K562 (cell line): ENCODE measurements at regions not wholly inside any gene's neighbourhood (a gene's known extent, or its start where the extent isn't known, plus 50 kb on each side); places are given as distances from the start of the nearest gene placed in this dataset.

ENCODE experiments used
- ATAC-seq: fragments of 200-7000 bp; cut with Tn5 transposase; 3 replicates; pipeline ENCODE4 v1.9.1; 2020; ENCODE audit warnings: moderate library complexity
- BruUV-seq: library from RNA; stranded (reverse); fragments of 400-500 nt; replicated peaks from 2 replicates; lab custom pipeline; 2021; lab: Mats Ljungman, UMichigan
- CTCF ChIA-PET: fragments of 300-600 bp; formaldehyde crosslinking; extraction: SDS; loops from one replicate; lab custom pipeline; 2021; ENCODE audit warnings: low intra/inter-chr PET ratio; lab: Yijun Ruan, JAX
- POLR2A ChIA-PET: fragments of 300-600, 350-650 bp; sonication (Branson Sonifier 250); formaldehyde crosslinking; extraction: SDS; loops from one replicate; lab custom pipeline; 2021; ENCODE audit warnings: antibody characterized with exemption, inconsistent platforms; lab: Yijun Ruan, JAX
- DNase-seq, 4 experiments: peaks; one replicate each; pipeline versions ENCODE4 v3.0.0 to v3.0.0-alpha.2; 2011 to 2018; ENCODE audit warnings: low spot score in 3 of 4, mixed read lengths in 3 of 4; ENCODE audit errors: extremely low read depth in 1 of 4
- FAIRE-seq: peaks from 2 replicates; lab custom pipeline; 2011; peaks lifted over from hg19 to GRCh38; lab: Jason Lieb, UNC
- H2AFZ ChIP-seq: 2 replicates; pipeline ENCODE4 v1.6.0; 2011; ENCODE audit warnings: low read depth, low read length, control low read depth, inconsistent platforms
- H3K27ac ChIP-seq: fragments of 200-600 bp; 3 replicates; pipeline ENCODE4 v1.8.0; 2011; ENCODE audit warnings: low read depth, mild to moderate bottlenecking, control low read depth, inconsistent platforms, low read length, moderate library complexity, mixed read lengths; ENCODE audit errors: extremely low read depth
- H3K27me3 ChIP-seq, 2 experiments: fragments of 300-600 bp in 1 of 2; 2 replicates in 1 of 2; 3 replicates in 1 of 2; pipeline versions ENCODE4 v1.6.0 to v1.8.0; 2011; ENCODE audit warnings: inconsistent platforms in 2 of 2, low read length in 2 of 2, mild to moderate bottlenecking in 1 of 2, mixed read lengths in 1 of 2, moderate library complexity in 1 of 2; ENCODE audit not compliant: control insufficient read depth in 2 of 2, insufficient read depth in 2 of 2
- H3K36me3 ChIP-seq: fragments of 300-600 bp; 3 replicates; pipeline ENCODE4 v1.8.0; 2011; ENCODE audit warnings: mild to moderate bottlenecking, low read length, inconsistent platforms; ENCODE audit not compliant: control insufficient read depth, insufficient read depth
- H3K4me1 ChIP-seq, 2 experiments: fragments of 200-600 bp in 1 of 2; replicated peaks in 1 of 2; 2 replicates in 1 of 2; 3 replicates in 1 of 2; pipeline versions ENCODE4 v1.5.1 to v1.8.0; 2011; ENCODE audit warnings: inconsistent platforms in 2 of 2, low read length in 2 of 2, mild to moderate bottlenecking in 1 of 2, mixed read lengths in 1 of 2, moderate library complexity in 1 of 2; ENCODE audit not compliant: control insufficient read depth in 2 of 2, insufficient read depth in 2 of 2
- H3K4me2 ChIP-seq: 2 replicates; pipeline ENCODE4 v1.6.1; 2011; ENCODE audit warnings: low read length, control low read depth, inconsistent platforms, mixed read lengths; ENCODE audit not compliant: insufficient read depth
- H3K4me3 ChIP-seq: fragments of 200-600 bp; sonication (generic), shearing (Covaris generic); 2 replicates; pipeline ENCODE4 v1.5.1; 2016; ENCODE audit warnings: control low read depth, inconsistent platforms
- H3K79me2 ChIP-seq: fragments of 200-600 bp; 3 replicates; pipeline ENCODE4 v1.8.0; 2011; ENCODE audit warnings: low read length, inconsistent platforms; ENCODE audit not compliant: control insufficient read depth, insufficient read depth
- H3K9ac ChIP-seq, 2 experiments: 2 replicates each; pipeline versions ENCODE4 v1.6.0 to v1.6.1; 2011; ENCODE audit warnings: low read depth in 2 of 2, low read length in 2 of 2, control low read depth in 1 of 2, inconsistent platforms in 1 of 2, mild to moderate bottlenecking in 1 of 2, mixed read lengths in 1 of 2; ENCODE audit not compliant: insufficient read depth in 1 of 2
- H3K9me1 ChIP-seq: one replicate; pipeline ENCODE4 v1.6.0; 2011; ENCODE audit warnings: inconsistent platforms, mild to moderate bottlenecking, low read length, moderate library complexity; ENCODE audit not compliant: control insufficient read depth, insufficient read depth
- H3K9me3 ChIP-seq: replicated peaks from 2 replicates; pipeline ENCODE4 v1.5.1; 2011; ENCODE audit warnings: low read depth, low read length, inconsistent platforms; ENCODE audit not compliant: control insufficient read depth, insufficient read depth
- H4K20me1 ChIP-seq: replicated peaks from 2 replicates; pipeline ENCODE4 v1.6.1; 2011; ENCODE audit warnings: low read length, inconsistent platforms, mixed read lengths; ENCODE audit not compliant: control insufficient read depth, insufficient read depth
- ATF1 ChIP-seq, 2 experiments: fragments of 450-650 bp in 1 of 2; IDR thresholded peaks; 2 replicates each; pipeline ENCODE4 v1.6.1; 2016; ENCODE audit warnings: missing compliant biosample characterization in 1 of 2, missing genetic modification characterization in 1 of 2
- DMBX1 ChIP-seq: fragments of 250-450 bp; sonication (Bioruptor Pico); IDR thresholded peaks from 2 replicates; pipeline ENCODE4 v1.8.0; 2022; ENCODE audit warnings: inconsistent platforms, mild to moderate bottlenecking, moderate library complexity, borderline replicate concordance
- ELF2 ChIP-seq: fragments of 250-450 bp; sonication (Bioruptor Pico); IDR thresholded peaks from 2 replicates; pipeline ENCODE4 v1.5.0; 2021; ENCODE audit warnings: mild to moderate bottlenecking
- FOXP1 ChIP-seq: sonication (generic); formaldehyde crosslinking; IDR thresholded peaks from 2 replicates; pipeline ENCODE4 v1.8.0; 2022; ENCODE audit warnings: mild to moderate bottlenecking, missing genetic modification reagents
- HDGF ChIP-seq: fragments of 450-650 bp; IDR thresholded peaks from 2 replicates; pipeline ENCODE4 v1.6.1; 2016
- KDM5B ChIP-seq: fragments of 200-600 bp; sonication (generic); IDR thresholded peaks from 2 replicates; pipeline ENCODE4 v1.6.1; 2012; ENCODE audit warnings: low read depth, mild to moderate bottlenecking, moderate library complexity, low read length, control low read depth, inconsistent platforms; ENCODE audit not compliant: insufficient replicate concordance
- KLF13 ChIP-seq: fragments of 450-650 bp; IDR thresholded peaks from 2 replicates; pipeline ENCODE4 v1.6.1; 2016; ENCODE audit warnings: missing genetic modification characterization, low read depth, mild to moderate bottlenecking, missing compliant biosample characterization, moderate library complexity, borderline replicate concordance
- MAFK ChIP-seq: IDR thresholded peaks from 2 replicates; pipeline ENCODE4 v1.6.1; 2011; ENCODE audit warnings: low read length, improper control_type of control experiment
- SOX6 ChIP-seq: fragments of 450-650 bp; IDR thresholded peaks from 2 replicates; pipeline ENCODE4 v1.6.1; 2014; ENCODE audit warnings: mild to moderate bottlenecking
- ZNF408 ChIP-seq: fragments of 250-450 bp; sonication (Bioruptor Pico); IDR thresholded peaks from 2 replicates; pipeline ENCODE4 v1.4.0; 2020; ENCODE audit warnings: low read depth, mild to moderate bottlenecking, moderate library complexity
- ZNF444 ChIP-seq: fragments of 250-450 bp; sonication (Bioruptor Pico); IDR thresholded peaks from 2 replicates; pipeline ENCODE4 v1.4.0; 2020; ENCODE audit warnings: mild to moderate bottlenecking, moderate library complexity
- WGBS: fragments of 100-300 bp; shearing (Covaris generic); methylation state at CpG from one replicate; pipeline ENCODE4 v1.1.6; 2016; ENCODE audit warnings: low coverage, mixed read lengths; ENCODE audit not compliant: insufficient coverage; ENCODE audit errors: missing lambda C conversion rate; 5-methylcytosine and 5-hydroxymethylcytosine counted together
- in situ Hi-C: fragments of 300-500 bp; cut with MboI; formaldehyde crosslinking; loops from 4 replicates; pipeline ENCODE4 v1.15.0; 2018; ENCODE audit warnings: inconsistent platforms, mixed read lengths
- intact Hi-C: fragments of 100-400 bp; cut with micrococcal nuclease; formaldehyde crosslinking; loops from 2 replicates; pipeline ENCODE4 v1.14.2; 2022
- TF ChIP-seq, protein P1 (sequence below): fragments of 450-650 bp; IDR thresholded peaks from 2 replicates; pipeline ENCODE4 v1.6.1; 2016; ENCODE audit warnings: mild to moderate bottlenecking

DNA sequence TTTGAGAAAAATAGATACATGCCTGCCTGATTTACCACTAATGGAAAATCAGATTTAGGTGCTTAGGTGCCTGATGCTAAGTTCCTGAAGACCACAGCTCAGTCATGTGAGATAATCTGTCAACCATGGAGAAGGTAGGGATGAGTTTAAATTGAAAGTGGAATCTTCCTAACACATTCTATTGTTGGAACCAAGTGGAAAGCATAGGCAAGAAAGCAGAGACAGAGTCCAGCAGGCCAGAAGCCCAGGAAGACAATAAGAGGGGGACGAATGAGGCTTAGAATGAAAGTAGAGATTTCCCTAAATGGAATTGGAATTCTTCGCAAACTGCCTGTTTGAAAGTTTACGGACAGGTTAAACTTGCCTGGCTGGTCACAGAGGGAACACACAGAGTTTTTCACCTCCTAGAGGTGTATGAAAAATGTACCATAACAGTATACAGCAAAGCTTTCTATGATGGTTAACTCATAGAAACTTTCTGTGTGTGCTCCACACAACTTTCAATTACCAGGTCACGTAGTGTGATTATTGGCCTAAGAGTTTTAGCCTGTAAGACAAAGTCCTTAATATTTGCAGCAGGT lies 453.8 kb upstream of the KCNMB2 start:
- TF ChIP-seq SOX6, result no peak
- no peak for TF ChIP-seq MAFK
- TF ChIP-seq ATF1 (CRISPR knock-in tag; IDR thresholded peaks at IDR 0.05), result no peak
- TF ChIP-seq ATF1 (tag; IDR thresholded peaks at IDR 0.05), result no peak
- TF ChIP-seq ZNF408 (CRISPR knock-in tag), result no peak
- no peak for TF ChIP-seq FOXP1
- TF ChIP-seq, protein P1, sequence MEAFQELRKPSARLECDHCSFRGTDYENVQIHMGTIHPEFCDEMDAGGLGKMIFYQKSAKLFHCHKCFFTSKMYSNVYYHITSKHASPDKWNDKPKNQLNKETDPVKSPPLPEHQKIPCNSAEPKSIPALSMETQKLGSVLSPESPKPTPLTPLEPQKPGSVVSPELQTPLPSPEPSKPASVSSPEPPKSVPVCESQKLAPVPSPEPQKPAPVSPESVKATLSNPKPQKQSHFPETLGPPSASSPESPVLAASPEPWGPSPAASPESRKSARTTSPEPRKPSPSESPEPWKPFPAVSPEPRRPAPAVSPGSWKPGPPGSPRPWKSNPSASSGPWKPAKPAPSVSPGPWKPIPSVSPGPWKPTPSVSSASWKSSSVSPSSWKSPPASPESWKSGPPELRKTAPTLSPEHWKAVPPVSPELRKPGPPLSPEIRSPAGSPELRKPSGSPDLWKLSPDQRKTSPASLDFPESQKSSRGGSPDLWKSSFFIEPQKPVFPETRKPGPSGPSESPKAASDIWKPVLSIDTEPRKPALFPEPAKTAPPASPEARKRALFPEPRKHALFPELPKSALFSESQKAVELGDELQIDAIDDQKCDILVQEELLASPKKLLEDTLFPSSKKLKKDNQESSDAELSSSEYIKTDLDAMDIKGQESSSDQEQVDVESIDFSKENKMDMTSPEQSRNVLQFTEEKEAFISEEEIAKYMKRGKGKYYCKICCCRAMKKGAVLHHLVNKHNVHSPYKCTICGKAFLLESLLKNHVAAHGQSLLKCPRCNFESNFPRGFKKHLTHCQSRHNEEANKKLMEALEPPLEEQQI, result no peak
- TF ChIP-seq HDGF, result no peak
- no peak for TF ChIP-seq DMBX1 (CRISPR knock-in tag)
- no peak for TF ChIP-seq ZNF444 (CRISPR knock-in tag)
- TF ChIP-seq ELF2 (CRISPR knock-in tag), result no peak
- TF ChIP-seq KLF13 (tag), result no peak
- TF ChIP-seq KDM5B, result no peak
- H3K36me3 ChIP-seq, result no peaks in the 10 kb centered on the region
- H3K9me1 ChIP-seq, result no peaks in the 10 kb centered on the region
- intact Hi-C loops, result loop anchor here (10.0 kb wide), 1 partner anchor 242 kb away; no protein-coding TSS in a partner anchor
- no peaks in the 10 kb centered on the region for H3K79me2 ChIP-seq
- CTCF ChIA-PET, result no interaction called here
- no peak for FAIRE-seq
- no peak for ATAC-seq
- no peak overlapping the region for H3K4me3 ChIP-seq
- POLR2A ChIA-PET, result no interaction called here
- no peak overlapping the region for H3K4me2 ChIP-seq
- no peak overlapping the region for H2AFZ ChIP-seq
- H3K27ac ChIP-seq, result no peak overlapping the region
- BruUV-seq, result no TSS peak
- H3K9me3 ChIP-seq, result no peaks in the 10 kb centered on the region
- no peaks in the 10 kb centered on the region for H4K20me1 ChIP-seq
- H3K4me1 ChIP-seq, result no peaks in the 10 kb centered on the region; a peak in 1 of 5 replicates
- no peak for DNase-seq
- H3K9ac ChIP-seq, result no peak overlapping the region
- WGBS, result 58% methylated on average over 4 of the region's 4 CpGs
- H3K27me3 ChIP-seq, result no peaks in the 10 kb centered on the region
- in situ Hi-C loops, result no loop called here
